DMS114 treated with DMSO at 0.1 percent for 48 hours (cell line): ENCODE measurements at regions not wholly inside any gene's neighbourhood (a gene's known extent, or its start where the extent isn't known, plus 50 kb on each side); places are given as distances from the start of the nearest gene placed in this dataset.

Source experiments
- DNase-seq: peaks from one replicate; lab custom pipeline; 2025; ENCODE audit not compliant: unreplicated experiment; lab: John Stamatoyannopoulos, UW

DNA sequence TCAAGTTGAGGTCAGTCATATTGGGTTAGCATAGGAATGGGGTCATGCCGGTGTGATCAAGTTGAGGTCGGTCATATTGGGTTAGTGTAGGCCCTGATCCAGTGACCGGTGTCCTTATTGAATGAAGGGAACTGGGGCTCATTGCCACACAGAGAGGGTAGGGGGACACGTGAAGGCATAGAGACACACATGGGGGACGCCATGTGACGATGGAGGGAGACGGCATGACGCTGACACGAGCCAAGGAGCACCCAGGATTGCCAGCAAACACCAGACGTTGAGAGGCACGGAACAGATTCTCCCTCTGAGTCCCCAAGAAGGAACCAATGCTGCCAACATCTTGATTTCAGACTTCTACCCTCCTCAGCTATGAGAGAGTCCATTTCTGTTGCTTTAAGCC lies 136.9 kb upstream of the ZBTB40 start:
- no peak for DNase-seq

DNA sequence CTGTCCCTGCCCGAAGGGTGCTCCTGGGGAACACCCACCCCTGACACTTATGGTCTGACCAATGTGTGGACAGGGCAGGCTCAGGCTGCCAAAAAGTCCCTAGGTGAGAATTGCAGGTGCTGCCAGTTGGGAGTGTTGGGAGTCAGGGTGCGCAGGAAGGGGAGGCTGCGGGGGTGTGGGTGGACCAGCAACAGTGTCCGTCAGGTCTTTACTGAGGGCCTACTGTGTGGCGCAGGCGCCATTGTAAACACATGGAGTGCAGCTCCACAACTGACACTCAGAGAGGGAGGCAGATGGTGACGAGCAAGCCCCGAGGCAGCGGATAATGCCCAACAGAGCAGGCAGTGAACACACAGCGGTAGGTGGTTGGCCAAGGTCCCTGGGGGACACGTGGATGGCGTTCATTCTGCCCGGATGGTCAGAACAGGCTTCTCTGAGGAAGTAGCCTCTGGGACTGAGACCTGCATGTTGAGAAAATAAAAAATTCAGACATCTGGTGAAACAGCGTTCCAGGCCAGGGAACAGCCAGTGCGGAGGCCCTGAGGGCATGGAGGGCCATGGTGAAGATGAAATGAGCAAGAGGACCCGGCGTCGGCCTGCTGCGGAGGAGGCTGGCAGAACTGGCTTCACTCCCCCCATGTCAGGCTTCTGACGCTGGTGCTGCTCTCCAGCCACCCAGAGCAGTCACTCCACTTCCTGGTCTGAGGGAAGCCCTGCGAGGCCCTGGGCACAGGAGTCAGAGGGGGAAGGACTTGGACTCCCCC lies 136.2 kb upstream of the ZBTB40 start:
- DNase-seq: no peak

DNA sequence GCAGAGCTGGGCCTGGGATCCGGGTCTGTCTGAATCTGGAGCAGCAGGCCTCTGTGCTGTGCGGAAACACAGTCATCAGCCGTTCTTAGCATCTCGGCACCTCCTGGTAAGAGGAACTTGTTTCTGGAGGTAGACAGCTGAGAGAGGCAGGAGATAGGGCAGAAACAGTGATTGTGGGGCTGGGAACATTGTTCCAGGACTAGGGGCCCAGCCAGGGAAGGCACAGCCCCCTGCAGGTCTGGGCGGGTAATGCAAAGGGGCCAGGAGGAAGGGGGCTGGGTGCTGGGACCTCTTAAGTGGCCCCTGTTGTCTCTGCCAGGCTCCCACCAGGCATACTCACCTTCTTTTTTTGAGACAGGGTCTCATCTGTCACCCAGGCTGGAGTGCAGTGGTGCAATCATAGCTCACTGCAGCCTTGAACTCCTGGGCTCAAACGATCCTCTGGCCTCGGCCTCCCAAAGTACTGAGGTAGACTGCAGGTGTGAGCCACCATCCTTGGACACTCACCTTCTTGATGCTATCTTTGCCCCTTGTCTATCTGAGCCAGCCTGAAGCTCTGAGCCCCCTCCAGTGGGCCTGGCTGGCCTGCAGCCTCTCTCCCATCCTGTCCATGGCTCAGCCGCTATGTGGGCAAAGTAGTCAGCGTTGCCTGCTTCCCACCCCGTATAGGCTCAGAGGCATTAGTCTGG lies 134.3 kb upstream of the ZBTB40 start:
- DNase-seq: peak; percentile 10

DNA sequence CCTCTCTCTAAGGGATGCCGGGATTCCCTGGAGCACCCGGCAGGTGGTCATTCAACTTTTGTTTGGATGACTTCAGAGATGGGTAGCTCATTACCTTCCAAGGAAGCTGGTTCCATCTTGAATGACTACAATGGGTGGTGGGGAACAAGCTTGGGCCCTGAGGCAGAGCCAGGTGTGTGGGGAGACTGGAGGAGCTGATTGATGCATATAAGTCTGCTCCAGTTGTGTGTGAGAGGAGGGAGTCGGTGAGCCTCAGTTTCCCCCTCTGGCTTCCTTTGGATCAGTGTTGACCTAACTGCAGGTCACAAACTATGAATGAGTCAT lies 133.8 kb upstream of the ZBTB40 start:
- DNase-seq: no peak

DNA sequence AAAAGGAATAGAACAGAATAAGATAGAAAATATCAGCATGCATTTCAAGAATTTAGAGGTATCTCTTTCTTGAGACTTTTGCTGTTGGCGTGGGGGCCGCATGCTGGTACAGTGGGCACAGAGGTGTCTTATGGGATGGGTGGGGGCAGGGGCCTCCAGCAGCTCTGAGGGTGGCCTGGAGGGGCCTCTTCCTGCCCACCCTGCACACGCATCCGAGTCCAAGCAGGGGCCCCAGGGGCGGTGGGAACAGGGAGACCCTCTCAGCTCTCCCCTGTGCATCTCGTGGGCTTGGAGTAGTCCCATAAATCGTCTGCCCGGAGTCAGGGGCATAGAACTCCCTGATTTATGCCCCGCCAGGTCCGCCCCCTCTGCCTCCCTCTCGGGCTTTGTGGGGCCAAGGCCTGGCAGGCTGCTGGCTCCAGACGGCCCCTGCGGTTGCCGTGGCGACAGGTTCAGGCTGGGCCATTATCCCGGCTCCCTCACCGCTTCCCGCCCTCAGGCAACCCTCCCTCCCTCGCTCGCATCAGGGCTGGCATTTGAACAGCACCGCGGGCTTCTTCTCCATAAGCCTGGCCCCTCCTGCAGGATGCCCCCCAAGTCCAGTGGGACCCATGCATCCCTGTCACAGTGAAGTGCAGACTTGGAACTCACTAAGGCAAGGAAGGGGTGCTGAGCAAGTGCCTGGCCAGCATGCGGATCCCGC lies 133.2 kb upstream of the ZBTB40 start:
- DNase-seq: no peak

DNA sequence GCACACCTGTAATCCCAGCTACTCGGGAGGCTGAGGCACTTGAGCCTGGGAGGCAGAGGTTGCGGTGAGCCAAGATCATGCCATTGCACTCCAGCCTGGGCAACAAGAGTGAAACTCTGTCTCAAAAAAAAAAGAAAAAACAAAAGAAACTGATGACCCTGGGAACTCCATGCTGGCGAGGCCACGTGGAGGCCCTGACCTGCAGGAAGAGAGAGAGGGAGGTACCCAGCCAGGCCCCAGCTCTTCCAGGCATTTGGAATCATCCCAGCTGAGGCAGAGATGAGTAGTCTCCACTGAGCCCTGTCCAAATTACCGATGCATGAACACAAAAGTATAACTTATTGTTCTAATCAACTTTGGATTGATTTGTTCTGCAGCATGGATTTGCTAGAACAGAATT lies 132.0 kb upstream of the ZBTB40 start:
- DNase-seq: no peak

DNA sequence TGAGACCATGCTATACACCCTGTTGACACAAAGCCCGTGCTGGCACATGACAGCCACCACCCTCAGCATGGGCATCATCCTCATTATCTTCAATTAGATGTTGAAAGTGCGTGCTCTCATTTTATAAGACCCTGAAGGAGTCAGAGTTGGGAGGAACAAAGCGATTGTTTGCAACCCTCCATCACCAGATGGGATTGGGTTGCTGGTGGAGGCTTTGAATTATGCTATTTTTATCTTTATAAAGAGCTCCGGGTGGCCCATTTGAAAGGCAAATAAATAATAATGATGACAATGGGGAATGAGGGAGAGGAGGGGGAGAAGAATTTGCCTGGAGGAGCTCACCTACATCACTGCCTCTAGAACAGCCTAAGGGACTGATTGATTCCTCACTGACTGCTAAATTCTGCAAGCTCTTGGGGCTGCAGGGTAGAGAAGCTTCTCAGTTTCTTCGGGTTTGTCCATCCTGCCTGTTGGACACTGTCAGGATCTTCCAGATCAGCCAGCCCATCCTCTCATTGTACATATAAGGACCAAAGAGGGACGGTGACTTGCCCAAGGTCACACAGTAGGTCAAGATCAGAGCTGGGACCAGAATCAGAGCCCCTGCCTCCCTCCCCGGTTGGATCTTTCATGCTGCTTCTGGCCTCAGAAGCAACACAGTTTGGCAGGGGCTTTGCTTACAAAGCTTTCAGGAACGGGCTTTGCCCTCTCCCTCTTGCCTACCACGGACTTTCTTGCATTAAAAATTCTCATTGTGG lies 130.9 kb upstream of the ZBTB40 start:
- DNase-seq: no peak

DNA sequence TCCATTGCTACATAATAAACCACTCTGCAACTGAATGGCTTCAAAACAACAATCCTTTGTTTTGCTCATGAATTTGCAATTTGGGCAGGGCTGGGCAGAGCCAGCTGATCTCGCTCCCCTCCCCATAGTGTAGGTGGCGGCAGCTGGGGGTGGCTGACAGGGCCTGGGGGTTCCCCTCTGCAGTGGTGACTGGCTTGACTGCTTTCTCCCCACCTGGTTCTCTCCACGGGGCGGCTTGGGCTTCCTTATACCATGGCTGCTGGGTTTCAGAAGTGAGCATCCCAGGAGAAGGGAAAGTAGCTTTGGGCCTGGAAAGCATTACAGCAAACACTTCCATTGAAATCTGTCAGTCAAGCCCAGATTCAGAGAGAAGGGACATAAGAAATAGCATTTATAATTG lies 129.7 kb upstream of the ZBTB40 start:
- no peak for DNase-seq

DNA sequence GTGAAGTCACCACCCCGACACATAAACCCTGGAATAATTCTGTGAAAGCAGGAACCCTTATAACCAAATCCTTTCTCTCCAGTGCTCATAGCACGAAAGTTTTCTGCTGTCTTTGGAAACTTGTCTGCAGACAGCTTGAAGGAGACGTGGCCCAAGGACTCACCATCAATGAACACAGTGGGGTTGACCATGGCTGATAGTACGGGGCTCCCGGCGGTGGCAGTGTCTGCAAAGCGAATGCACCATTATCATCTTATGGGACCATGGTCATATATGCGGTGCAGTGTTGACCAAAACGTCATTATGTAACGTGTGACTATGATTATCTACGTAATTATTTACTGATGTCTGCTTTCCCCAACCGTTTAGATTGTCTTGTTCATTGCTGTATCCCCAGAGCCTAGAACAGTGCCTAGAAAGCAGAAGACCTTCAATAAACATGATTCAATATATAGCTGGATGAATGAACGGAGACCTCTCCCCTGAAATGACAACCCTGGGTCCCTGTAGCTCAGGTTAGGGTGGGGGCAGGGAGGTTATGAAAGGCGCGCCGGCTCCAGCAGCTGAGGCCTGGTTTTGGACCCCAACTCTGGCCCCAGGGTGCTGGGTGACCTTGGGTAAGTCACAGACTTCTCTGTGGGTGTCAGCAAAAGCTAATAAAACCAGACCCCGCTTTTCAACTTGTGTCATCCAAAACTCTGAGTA lies 128.4 kb upstream of the ZBTB40 start:
- no peak for DNase-seq

DNA sequence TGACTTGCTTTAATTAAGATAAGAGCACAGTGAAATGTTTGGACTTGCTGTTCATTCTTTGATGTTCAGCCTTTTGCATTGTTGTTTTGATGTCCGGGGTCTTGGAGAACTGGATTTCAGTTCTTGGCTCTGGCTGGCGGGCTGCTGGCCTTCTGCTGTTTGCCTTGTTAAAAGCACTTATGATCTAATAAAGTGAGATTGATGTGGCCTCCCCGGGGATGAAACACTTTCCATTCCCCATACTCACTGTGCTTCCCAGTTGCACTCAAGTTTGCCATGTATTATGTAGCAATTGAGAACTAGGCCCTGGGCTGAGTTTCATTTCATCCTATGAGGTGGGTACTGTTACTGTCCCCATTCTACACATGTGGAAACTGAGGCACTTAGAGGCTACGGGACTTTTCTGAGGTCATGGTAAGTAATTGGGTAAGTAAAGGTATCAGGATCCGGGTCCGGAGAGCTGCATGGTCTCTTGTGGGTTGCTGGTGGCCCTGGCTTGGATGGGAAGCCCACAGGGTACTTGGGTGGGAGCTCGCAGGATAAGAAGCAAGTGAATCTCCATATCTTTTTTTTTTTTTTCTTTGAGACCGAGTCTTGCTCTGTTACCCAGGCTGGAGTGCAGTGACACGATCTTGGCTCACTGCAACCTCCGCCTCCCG lies 127.7 kb upstream of the ZBTB40 start:
- no peak for DNase-seq

DNA sequence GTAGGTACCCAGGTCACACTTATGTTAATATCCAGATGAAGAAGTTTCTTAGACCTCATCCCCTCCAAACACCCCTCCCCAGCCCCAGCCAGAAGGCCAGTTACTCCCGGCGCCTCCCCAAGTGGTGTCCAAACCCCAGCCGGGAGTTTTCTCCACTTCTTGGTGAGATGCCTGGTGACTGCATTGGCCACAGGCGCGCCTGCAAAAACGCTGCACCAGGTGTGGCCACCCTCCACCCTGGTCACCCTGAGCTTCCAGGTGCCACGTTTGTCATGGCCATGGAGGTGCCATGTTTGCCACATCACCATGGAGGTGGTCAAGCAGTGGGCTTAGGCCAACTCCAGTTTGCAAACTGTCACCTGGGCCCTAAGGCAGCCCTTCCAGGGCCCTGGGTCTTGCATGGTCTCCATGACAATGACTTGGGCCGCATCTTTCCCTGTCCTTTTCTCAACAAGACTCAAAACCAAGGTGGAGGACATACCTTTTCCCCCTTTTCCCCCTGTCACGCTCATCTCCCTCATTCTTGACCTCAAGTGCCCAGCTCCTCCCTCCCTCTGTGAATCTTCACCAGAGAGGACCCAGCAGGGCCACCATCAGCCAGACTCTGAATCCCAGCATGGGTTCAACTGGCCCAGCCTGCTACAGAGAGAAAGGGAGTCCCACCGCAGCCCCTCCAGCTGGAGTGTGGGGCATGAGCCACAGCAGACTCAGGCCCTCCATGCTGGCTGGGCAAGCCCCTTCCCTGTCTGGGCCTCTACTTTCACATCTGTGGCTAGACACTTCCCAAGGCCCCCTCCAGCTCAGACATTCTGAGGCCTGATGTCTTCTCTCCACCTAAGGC lies 125.9 kb upstream of the ZBTB40 start:
- no peak for DNase-seq

DNA sequence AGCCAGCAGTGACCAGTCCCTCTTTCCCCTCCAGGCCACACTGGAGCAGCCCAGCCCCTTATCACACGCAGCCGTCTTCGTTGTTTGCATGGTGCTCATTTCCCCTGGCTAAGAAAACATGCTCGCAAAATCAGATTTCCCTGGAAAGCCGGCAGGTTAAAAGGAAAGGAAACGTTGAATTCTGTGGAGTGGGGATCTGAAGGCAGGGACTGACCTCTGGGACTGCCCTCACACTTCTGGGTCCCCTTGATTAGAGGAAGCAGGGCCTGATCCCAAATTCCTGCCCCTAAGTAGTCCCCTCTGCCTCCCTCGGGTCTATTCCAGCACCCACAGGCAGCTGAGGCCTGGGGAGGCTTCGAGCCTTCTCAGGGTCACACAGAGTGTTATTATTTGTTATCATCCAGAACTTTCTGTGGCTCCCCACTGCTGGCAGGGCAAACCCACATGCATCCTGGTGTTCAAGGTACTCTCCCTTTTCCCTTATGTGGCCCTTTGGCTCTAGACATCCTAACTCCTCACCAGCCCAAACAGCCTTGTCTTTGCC lies 125.2 kb upstream of the ZBTB40 start:
- DNase-seq: no peak

DNA sequence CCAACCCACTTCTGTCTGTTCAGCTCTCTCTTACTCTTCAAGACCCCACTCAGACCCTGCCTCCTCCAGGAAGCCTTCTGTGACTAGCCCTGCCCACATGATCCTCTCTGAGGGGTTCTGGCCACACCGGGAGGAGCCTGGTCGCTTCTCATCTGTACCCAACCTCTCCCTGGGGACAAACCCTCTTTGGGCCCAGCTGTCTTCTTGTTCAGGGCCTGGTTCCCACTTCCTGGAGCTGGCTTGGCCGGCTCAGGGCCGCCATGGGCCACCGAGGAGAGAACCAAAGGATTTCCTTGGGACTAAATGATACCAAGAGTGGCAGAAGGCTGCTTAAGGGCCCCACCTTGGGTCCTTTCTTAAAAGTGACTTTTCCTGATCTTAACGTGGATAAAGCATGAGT lies 124.7 kb upstream of the ZBTB40 start:
- no peak for DNase-seq

DNA sequence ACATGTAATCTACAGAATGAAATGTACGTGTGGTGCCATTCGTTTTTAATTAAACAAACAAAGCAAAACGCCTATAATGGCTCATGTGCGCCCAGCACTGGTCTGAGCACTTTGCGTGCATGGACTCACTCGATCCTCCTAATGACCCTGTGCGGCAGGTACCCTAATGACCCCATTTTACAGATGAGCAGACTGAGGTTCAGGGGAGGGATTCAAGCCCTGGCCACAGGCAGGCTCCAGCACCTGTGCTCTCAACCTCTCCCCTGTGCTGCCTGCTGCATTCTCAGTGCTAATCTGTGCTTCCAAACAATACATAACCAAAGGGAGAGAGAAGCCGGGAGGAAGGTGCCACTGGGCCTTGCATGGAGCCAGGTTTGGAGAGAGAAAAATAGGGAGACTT lies 124.2 kb upstream of the ZBTB40 start:
- no peak for DNase-seq

DNA sequence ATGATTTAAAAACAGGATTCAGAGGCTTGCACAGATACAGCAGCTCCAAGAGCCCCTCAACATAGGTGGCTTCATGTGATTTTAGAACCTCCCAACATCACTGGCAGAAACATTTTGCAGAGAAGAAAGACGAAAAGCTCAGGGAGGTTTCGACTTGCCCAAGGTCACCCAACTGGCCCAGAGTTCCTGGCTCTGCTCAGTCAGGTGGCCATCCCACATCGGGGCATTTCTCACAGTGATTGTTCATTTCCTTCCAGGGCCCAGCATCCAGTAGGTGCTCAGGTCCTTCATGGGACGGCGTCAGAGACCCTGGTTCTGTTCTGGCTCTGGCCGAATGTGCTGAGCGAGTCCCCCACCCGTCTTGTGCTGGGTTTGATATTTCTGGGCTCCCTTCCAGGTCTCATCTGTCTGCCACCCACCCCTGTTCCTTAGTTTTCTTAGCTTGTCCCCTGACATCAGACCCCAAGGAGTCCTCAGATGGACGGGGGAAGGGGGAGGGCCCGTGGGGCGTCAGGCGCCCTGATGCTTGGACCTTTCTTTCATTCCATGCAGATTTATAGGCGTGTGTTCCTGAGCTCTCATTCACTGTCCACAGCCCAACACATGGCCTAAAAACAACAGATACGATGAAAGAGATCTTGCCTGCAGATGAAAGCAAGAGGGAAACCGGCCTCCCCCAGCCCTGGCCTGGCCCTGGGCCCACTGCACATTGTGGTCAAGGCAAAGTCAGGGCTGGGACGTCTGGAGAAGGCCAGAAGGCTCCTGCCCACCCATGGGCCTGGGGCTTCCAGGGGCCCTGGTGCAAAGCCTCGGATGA lies 123.1 kb upstream of the ZBTB40 start:
- DNase-seq: no peak

DNA sequence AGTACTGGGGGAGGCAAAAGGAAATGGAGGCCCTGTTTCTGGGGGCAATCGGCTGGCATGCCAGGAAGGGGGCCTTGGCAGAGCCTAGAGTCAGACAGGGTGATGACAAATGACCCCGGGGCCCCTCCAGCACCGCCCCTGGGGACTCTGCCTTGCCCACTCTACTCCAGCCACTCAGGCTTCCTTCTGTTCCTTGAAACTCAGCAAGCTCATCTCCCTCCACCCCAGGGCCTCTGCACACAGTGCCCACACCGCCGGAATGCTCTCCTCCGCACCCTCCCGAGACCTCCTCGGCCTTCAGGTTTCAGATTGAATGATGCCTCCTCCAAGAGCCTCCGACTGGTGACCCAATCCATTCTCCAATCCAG lies 122.5 kb upstream of the ZBTB40 start:
- DNase-seq: no peak

DNA sequence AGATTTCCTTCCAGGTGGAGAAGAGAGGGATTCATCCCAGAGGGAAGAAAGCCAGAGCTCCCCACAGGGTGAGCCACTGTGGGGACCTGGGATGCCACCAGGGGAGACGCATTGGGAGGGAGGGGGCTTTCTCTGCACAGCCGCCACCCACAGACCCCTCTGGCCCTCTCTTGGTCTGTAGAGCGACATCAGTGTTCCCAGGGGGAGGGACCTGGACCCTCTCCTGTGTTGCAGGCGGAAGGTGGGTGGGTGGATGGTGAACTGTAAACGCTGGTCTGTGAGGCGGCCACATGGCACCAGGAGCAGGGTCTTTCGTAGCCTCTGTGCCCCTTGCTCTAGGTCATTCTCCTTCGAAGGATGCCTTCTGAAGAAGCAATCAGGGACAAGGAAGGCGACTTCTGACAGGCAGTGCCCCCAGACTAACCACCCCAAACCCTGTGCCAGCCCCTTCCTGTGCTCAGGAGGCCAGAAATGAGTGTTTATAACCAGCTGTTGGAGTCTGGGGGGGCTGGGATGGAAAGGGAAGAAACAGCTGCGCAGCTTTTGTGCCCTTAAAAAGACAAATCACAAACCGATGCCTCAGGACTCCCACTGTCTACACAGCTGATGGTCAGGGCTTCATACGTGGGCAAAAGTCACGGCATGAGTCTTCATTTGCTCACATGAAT lies 121.4 kb upstream of the ZBTB40 start:
- DNase-seq: no peak

DNA sequence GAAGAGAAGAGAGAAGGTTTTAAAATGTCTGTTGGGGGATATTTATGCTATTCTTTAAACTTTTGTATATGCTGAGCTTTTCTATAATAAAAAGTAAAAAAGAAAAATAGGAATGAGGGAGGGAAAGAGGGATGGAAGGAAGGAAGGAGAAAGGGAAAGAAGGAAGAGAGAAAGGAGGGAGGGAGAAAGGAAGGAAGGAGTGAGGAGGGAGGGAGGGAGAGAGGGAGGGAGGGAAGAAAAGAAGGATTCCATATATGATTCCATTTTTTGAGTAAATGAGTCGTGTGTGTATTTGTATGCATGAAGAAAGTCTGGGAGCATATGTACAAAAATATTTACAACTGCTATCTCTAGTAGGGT lies 120.9 kb upstream of the ZBTB40 start:
- DNase-seq: no peak
